ENCODE measurements at regions not wholly inside any gene's neighbourhood (a gene's known extent, or its start where the extent isn't known, plus 50 kb on each side); places are given as distances from the start of the nearest gene placed in this dataset.

DNA sequence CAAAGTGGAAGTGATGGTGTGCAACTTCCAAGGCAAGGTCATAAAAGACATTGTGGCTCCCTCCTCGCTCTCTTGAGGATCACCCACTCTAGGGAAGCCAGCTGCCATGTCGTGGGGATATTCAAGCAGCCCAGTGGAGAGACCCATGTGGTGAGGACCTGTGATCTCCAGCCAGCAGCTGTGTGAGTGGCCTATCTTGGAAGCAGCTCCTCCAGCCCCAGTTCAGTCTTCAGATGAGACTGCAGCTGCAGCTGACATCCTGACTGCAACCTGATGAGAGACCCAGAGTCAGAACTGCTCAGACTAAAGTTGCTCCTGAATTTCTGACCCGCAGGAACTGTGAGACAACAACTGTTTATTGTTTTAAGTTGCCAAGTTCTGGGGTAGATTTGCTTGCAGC, 86.4 kb upstream of the GRK3 start:
- TF ChIP-seq POLR2A (IDR thresholded peaks at IDR 0.05; ENCODE audit: low read depth, low read length) (no peak), POLR2AphosphoS5 (IDR thresholded peaks at IDR 0.05; ENCODE audit: insufficient read depth, low read depth, low read length) (no peak), EZH2 (IDR thresholded peaks at IDR 0.05; ENCODE audit: borderline replicate concordance, low read depth, low read length, severe bottlenecking) (no peak)
- TF ChIP-seq, protein P1, sequence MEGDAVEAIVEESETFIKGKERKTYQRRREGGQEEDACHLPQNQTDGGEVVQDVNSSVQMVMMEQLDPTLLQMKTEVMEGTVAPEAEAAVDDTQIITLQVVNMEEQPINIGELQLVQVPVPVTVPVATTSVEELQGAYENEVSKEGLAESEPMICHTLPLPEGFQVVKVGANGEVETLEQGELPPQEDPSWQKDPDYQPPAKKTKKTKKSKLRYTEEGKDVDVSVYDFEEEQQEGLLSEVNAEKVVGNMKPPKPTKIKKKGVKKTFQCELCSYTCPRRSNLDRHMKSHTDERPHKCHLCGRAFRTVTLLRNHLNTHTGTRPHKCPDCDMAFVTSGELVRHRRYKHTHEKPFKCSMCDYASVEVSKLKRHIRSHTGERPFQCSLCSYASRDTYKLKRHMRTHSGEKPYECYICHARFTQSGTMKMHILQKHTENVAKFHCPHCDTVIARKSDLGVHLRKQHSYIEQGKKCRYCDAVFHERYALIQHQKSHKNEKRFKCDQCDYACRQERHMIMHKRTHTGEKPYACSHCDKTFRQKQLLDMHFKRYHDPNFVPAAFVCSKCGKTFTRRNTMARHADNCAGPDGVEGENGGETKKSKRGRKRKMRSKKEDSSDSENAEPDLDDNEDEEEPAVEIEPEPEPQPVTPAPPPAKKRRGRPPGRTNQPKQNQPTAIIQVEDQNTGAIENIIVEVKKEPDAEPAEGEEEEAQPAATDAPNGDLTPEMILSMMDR (IDR thresholded peaks at IDR 0.05; ENCODE audit: extremely low read depth in 1 of 2, insufficient read depth in 1 of 2, low read depth in 1 of 2, low read length in 2 of 2): no peak
